GM19397 (cell line): ENCODE measurements at regions not wholly inside any gene's neighbourhood (a gene's known extent, or its start where the extent isn't known, plus 50 kb on each side); places are given as distances from the start of the nearest gene placed in this dataset.
"Not testable (repeated sequence)": the region's sequence is repeated elsewhere in the genome, so short reads cannot be mapped to it uniquely, and the experiment has no call there.

Source experiments
- ATAC-seq: cut with Tn5 transposase; IDR thresholded peaks from one replicate; pipeline ENCODE4 v1.9.1; 2021; ENCODE audit warnings: mild to moderate bottlenecking, moderate library complexity; ENCODE audit not compliant: unreplicated experiment

DNA sequence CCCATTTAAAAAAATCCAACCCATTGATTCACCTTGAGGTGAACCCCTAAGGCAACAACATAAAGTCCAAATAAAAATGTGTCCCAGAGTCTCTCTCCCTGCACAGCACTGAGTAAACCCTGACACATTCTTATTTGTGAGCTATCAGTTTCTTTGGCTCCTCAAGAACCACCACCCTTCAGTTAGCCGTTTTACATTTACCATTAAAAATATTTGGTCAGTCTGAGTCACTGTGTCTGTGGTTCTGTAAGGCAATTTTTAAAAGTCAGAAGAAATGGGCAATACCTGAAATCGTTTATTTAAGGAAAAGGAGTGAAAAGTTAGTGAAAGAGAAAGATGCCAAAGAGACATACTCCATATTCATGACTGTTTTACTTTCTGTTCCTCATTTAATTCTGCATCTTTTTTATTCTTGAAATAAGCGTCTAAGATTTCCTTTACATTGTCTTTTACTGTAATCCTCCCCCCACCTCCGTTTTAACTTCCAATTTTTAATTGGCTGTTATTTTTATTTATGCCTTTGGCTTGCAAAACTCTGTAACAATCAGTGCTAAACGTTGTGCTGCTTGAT, 91.7 kb upstream of the IVNS1ABP start:
- no peak for ATAC-seq

DNA sequence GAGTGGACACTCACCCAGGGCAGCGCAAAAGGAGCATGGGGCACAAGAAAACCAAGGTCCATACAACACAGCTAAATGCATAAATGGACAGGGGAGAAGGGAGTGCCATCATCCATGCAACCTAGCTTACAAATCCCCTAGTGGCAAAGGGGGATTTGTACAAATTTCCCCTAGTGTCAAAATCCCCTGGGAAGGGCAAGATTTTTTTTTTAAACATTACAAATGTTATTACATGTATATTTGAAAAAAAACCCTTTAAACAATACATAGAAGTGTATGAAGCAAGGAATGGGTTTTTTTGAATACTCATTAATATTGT, 89.6 kb upstream of the IVNS1ABP start:
- ATAC-seq = no peak

DNA sequence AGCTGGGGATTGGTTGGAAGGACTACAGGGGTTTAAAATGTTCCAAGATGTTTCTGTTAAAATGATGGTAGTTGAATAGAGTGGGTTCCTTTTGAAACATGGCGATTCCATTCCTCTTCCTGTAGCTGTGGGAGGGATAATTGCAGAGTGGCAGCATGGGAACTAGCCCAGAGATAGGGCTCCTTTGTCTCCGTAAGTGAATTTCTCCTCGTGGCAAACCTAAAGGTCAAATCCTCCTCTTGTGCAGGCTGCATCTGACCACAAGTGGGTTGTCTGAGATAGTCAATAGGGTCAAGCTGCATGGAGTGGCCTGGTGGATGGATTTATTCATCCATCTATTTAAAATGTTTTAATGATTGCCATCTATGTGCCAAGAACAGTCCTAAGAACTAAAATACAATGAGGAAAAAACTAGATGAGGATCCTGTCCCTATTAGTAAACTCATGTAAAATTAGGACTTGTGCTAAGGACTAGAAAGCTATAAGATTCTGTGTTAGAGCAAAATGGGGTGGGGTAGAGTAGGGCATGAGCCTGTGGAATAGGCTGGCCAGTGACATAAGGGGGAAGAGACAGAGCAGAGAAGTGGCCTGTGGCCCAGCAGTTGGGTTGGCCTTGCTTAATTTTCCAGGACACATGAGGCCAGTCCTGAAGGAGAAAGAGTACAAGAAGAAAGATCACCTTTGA, 89.1 kb upstream of the IVNS1ABP start:
- ATAC-seq = no peak

DNA sequence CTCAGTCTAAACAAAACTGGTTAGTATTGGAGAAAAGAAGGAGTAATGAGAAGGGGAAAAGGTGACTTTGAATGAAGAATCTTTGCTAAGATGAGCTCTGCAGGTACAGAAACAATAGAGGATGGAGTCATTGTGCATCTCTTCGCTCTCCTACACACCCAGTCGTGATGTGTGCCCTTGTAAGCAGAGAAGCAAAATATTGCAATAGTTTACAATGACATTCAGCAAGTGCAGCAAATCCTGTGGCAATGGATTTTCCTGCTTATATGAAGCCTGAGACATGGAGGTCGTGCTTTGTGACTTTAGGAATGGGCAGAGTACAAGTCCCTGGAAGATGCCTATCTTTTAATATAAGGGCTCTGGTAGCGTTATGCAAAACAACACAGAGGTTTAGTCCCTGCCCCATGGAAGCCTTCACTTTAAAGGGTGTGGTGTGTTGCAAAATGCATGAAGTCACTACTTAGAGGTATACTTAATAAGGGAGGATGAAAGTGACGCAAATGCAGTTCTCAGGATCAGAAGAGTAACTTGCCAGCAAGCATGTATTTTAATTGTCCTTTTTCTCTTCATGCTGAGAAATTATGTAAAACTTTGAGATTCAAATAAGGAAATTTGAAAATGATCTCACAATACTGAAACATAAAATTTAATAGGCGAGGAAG, 88.0 kb upstream of the IVNS1ABP start:
- no peak for ATAC-seq

DNA sequence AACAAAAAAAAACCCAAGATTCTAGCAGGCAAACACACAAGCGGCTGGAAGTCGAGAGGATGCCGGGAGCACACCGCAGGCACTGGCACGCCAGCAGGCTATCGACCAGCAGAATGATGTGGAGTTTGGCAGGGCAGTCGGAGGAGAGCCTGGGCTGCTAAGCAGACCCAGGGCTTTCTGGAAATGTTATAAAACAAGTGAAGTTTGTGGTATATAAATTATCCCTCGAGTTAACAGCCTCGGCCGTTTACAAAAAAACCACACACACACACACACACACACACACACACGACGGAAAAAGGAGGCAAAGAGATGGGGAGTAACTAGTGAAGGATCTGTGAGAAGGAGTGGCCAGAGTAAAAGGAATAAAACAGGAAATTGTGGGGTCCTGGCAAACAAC, 87.2 kb upstream of the IVNS1ABP start:
- no peak for ATAC-seq

DNA sequence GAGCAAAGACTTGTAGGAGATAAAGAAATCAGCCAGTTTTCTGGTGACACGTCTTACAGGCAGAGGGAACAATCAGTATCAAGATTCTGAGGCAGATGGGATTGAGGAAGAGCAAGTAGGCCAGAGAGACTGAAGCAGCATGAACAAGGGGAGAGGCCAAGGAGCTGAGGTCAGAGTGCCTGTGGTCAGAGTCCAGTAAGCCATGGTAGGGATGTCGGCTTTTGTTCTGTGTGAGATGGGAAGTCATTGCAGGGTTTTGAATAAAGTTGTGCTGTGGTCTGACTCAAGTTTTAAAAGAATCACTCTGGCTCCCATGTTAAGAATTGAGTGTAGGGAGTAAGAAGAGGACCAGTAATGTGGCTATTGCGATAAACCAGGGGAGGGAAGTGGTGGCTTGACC, 85.9 kb upstream of the IVNS1ABP start:
- no peak for ATAC-seq

DNA sequence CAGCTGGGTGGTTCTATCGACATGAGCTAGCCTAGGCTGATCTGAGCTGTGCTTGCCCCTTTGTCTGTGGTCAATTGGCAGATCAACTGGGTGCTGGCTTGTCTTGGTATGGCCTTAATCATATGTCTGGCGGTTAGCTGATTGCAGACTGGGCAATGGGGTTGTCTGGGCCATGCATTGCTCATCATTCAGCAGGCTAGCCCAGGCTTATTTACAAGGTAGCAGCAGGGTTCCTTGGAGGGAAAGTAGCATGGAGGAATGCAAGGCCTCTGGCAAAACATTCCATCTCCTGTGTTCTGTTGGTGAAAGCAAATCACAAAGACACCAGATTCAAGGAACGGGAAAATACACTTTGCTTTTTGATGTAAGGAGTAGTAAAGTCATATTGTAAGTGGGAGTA, 84.0 kb upstream of the IVNS1ABP start:
- ATAC-seq = no peak

DNA sequence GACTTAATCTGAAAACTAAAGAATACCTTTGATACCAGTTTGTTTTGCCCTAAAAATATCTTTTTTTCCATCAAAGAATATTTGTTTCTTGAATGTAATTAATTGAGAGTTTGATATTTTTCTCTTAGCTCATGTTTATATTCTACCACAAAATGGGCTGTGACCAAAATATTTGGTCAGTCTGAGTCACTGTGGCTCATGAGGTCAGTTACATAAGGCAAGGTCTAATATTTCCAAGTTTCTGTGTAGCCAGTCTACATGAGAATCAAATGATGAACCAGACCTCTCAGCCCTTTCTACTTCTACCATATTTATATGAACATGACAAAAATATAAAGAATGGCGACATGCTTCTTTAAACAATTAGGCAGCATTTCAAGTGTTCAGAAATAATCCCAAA, 83.0 kb upstream of the IVNS1ABP start:
- ATAC-seq = no peak

DNA sequence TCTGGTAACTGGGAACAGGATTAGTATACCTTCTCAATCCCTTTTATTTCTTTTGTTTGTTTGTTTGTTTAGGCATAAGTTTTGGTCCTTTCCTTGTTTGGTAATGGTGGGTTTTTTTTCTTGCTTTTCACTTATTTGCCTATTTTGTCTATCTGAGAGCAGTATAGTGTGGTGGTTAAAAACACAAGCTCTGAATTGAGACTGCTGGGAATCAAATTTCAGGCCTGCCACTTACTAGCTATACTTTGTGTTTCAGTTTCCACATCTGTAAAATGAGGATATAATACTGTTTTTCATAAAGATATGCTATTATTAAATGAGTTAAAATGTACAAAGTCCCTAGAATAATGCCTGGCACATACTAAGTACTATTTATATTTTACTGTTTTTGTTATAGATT, 81.6 kb upstream of the IVNS1ABP start:
- no peak for ATAC-seq

DNA sequence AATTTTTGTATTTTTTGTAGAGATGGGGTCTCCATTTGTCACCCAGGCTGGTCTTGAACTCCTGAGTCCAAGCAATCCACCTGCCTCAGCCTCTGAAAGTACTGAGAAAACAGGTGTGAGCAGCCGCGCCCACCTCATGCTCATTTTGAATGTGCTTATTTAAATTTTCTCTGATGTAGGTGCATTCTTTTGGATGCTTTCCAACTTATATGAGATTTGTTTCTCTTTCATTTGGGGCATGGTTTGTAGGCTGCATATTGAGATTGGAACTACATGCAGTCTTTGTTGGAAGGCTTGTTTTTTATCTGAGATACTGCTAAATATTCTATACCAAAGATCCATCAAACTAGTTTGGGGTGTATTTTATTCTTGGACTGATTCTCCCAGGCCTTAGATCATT, 81.0 kb upstream of the IVNS1ABP start:
- ATAC-seq = no peak

DNA sequence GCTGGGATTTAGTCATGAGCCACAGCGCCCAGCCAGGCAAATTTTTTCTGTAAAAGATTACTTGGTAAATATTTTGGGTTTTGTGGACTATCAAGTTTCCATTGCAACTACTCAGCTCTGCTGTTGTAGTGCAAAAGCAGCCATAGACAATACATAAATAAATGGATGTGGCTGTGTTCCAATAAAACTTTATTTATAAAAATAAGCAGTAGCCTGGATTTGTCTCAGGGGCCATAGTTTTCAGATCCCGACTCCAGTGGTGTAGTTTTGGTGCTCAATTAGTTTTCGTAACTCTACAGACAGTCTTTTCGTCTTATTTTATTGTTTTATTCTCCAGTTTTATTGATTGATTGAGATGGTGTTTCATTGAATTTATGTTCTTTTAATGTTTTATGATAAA, 80.1 kb upstream of the IVNS1ABP start:
- no peak for ATAC-seq

DNA sequence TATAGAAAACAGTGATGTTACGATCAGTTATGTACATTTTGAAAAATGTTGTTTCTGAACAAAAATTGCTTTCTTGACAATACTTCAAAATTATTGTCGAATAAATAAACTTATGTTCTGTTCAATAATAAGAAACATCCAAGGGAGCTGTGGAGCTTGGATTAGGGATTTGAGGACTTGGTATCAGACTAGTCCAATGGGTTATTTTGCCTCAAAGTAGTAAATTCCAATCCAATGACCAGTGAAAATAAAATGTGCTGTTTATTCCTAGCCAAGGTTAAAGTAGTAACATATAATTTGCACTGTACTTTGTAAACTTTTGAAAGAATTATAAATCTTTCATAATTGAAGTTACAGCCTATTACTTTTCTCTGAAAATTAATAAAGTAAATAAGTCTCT, 79.1 kb upstream of the IVNS1ABP start:
- ATAC-seq = no peak

DNA sequence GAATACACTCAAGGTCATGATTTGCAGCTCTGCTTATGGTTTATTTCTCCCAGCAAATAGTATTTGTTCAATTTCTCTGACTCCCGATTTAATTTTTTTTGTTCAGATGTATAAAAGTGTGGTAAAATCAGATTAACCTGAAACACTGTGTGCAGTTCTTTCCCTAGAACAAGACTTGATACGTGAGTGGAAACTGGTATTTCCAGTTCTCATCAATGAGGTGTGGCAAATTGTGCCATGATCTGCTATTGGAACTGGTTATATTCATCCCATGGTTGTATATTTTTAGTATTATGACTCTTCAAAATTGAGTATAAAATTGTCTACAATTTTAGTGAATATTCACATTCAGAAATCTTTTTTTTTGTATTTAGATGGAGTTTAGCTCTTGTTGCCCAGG, 76.8 kb upstream of the IVNS1ABP start:
- ATAC-seq = no peak

DNA sequence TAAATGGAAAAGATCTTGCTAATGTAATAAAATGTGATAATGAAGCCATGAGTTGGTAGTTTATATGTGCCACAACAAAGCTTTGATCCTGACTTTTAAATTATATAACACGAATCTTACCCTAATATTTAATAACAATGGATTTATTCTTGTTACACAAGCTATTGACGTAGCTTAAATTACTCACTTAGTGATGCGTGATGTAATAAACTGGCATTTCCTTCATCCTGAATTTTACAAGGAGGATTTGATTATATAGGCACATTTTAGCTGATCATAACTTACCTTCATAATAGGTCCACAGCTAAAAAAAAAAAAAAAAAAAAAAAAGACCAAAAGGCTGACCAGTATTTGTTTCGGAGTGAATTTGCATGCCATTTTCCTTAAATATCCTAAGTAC, 76.2 kb upstream of the IVNS1ABP start:
- ATAC-seq = no peak

DNA sequence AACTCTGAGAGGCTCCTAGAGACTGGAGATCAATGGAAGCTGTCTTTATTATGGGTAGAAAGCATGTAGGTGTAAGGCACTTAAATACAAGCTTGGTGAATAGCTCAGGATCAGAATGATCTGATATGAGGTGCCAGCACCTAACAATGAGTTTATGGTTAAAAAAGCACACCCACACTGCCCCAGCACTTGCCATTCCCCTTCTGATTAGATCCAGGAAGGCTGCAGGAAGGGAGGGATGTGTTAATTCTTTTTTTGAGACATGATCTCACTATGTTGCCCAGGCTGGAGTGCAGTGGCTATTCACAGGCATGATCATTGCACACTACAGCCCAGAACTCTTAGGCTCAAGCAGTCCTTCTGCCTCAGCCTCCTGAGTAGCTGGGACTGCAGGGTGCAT, 71.8 kb upstream of the IVNS1ABP start:
- ATAC-seq = no peak

DNA sequence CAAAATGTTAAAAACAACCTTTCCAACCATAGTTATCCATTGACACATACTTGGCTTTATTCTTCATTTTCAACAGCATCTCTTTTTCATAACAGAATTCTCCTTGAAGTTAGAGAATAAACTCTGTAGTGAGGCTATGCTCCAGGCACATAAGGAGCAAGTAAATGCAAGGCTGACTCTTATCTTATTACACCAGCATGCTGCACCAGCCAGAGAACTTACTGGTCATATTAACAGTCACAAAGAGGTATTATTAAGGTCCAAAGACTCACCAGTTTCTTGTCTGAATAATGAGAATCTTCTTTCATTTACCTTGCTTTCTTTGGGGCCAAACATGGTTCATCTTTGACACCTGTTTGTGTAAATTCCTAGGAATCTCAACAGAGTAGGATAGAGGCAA, 71.3 kb upstream of the IVNS1ABP start:
- no peak for ATAC-seq

DNA sequence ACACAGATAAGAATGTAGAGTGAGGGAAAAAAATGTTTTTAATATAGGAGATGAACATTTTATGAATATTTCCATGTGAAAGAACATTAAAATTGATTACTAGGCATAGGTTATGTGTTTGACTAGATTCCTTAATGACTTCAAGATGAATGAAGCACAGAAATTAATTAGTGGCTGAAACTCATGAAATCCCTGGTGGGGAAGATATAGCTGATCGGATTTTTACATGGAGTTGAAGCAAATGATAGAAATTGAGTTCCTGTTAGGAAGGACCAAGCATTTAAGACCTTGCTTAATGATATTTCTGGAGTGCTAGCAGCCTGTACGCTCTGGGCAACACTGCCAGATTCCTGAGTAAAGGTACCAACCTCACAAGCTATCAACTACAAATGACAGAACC, 68.9 kb upstream of the IVNS1ABP start:
- ATAC-seq = no peak

DNA sequence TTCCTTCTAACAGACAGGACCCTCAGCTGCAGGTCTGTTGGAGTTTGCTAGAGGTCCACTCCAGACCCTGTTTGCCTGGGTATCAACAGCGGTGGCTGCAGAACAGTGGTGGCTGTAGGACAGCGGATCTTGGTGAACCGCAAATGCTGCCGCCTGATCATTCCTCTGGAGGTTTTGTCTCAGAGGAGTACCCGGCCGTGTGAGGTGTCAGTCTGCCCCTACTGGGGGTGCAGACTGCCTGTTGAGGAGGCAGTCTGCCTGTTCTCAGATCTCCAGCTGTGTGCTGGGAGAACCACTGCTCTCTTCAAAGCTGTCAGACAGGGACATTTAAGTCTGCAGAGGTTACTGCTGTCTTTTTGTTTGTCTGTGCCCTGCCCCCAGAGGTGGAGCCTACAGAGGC, 66.8 kb upstream of the IVNS1ABP start:
- ATAC-seq = not testable (repeated sequence)

DNA sequence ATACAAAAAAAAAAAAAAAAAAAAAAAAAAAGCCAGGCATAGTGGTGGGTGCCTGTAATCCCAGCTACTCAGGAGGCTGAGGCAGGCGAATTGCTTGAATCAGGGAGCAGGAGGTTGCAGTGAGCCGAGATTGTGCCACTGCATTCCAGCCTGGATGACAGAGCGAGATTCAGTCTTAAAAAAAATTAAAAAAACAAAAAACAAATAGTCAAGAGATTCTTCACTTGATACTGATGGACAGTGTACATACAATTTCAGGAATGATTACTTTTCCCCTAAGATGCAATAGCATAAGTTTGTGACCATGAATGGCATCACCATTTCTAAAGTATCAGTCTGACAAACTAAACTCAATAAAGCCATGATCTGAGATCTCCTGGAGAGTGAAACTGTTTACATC, 60.8 kb upstream of the IVNS1ABP start:
- no peak for ATAC-seq

DNA sequence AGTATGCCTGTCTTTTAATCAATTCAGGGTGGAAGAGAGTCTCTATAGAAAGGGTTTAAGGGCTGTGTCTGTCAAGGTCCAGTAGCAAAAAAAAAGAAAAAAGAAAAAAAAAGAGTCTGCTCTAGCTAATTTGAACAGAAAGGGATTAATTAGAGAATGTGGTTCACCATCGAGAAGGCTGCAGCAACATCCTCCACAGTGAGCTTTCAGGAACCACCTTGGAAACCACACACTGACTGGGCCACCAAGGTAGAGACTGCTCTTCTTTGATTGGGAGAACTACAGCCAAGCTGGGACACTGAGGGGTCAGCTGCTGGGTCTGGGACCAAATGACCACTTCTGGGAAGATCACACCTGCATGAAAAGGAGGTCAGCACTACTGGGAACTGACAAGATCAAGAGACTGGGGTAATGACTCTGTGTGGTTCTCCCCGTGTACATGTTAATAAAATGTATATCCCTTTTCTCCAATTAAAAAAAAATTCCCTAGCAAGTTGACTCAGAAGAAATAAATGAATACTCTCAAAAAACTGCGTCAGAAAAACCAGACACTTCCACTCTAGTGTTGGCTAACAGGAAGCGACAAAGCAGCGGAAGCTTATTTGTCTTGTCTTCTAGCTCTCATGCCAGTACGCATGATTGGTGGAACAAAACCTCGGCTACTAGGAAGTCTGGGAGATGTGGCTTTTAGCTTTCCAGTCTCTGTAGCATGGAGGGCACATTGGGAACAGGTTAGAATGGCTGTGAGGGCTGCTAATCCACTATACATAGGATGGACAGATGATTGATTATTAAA, 60.0 kb upstream of the IVNS1ABP start:
- ATAC-seq = no peak

DNA sequence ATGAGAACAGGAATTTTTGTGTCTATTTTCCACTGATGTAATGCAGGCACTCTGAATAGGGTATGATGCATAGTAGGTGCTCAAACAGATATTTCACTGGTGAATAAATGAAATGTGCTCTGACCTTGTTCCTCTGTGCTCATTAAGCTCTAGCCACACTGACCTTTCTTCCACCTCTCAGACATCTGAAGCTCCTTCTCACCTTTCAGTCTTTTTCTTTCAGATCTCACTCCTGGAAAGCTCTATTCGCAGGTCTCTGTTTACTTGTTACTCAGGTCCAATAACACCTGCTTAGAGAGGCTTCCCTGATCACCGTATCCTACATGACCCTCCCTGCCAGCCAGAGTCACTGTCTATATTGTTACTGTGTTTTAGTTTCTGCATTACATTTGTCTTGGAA, 59.2 kb upstream of the IVNS1ABP start:
- no peak for ATAC-seq

DNA sequence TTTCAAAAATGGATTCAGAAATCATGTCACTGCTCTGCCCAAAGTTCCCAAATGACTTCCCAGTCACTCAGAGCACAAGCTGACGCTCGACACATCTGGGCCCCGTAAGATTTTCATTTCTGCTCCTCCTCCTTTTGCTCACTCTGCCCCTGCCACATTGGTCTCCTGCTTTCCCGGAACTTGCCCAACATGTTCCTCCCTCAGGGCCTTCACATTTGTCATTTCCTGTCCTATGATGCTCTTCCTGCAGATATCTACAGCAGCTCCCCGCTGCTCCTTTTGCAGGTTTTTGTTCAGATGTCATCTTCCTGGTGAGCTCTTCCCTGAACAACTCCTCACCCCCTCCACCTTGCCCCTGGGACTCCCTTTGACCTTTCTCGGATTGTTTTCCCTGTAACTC, 58.5 kb upstream of the IVNS1ABP start:
- no peak for ATAC-seq
